ENCODE measurements at regions not wholly inside any gene's neighbourhood (a gene's known extent, or its start where the extent isn't known, plus 50 kb on each side); places are given as distances from the start of the nearest gene placed in this dataset.

DNA sequence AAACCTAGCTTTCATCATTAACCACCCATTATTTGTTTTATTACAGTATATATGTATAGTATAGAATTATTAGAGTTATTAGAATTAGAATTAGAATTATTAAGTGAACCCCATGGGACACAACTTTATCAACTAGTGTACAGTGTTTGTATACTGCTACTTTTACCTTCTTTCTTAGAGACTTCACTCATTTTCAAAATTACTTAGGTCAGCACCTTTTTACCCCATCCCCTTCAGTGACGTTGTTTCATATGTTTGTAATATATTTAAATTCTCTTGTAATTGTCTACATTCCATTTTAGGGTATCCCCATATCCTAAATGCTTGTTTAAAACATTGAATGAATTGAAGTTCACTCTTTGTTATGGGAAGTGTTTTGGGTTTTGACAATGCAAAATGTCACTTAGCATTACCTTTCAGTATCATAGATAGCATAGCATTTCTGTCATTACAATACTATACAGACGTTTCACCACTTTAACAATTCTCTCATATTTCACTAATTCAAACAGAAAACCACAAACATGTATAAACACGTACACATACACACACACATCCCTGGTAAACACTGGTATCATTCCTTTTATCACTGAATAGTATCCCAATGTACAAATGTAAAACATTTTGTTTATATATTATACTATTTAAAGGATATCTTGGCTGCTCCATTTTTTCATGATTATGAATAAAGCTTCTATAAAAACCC lies 229.9 kb upstream of the MAGI2 start:
- H3K27me3 ChIP-seq (replicated peaks in 1 of 4; ENCODE audit: control extremely low read depth in 1 of 4, control insufficient read depth in 3 of 4, insufficient read depth in 4 of 4, low read length in 3 of 4) = no peaks in the 10 kb centered on the region
- ATAC-seq (ENCODE audit: low read depth) = no peak
- no peaks in the 10 kb centered on the region for H3K36me3 ChIP-seq (replicated peaks in 1 of 2; ENCODE audit: control extremely low read depth in 1 of 2, control insufficient read depth in 1 of 2, extremely low read depth in 1 of 2, insufficient read depth in 2 of 2, low read length in 1 of 2)
- no peaks in the 10 kb centered on the region for H3K9me3 ChIP-seq (ENCODE audit: control extremely low read depth in 1 of 3, control insufficient read depth in 2 of 3, insufficient read depth in 1 of 3, low read length in 2 of 3)
- H3K27ac ChIP-seq (ENCODE audit: low read length in 2 of 2) = no peak overlapping the region
- no peak overlapping the region for H3K27ac Mint-ChIP-seq
- no peak overlapping the region for H3K4me3 ChIP-seq (ENCODE audit: control extremely low read depth in 1 of 5, extremely low read depth in 1 of 5, insufficient read depth in 1 of 5, low read depth in 2 of 5, low read length in 4 of 5)
- ChIA-PET CTCF (no interaction called here), POLR2A (no interaction called here)
- no peak overlapping the region for H3K4me3 Mint-ChIP-seq
- H3K4me1 Mint-ChIP-seq = no peaks in the 10 kb centered on the region
- no peak overlapping the region for H3K4me2 ChIP-seq (replicated peaks; ENCODE audit: low read depth, low read length, poor library complexity, severe bottlenecking)
- no peak overlapping the region for H2AFZ ChIP-seq (ENCODE audit: insufficient read depth, low read depth, low read length, poor library complexity, severe bottlenecking)
- TF ChIP-seq CTCF (IDR thresholded peaks at IDR 0.05) (no peak), EZH2 (IDR thresholded peaks at IDR 0.05; ENCODE audit: borderline replicate concordance, insufficient read depth, low read depth, low read length, poor library complexity, severe bottlenecking) (no peak)
- no peak overlapping the region for H3K9ac ChIP-seq (ENCODE audit: low read length)
- no peaks in the 10 kb centered on the region for H3K9me3 Mint-ChIP-seq (ENCODE audit: insufficient read depth)
- no peaks in the 10 kb centered on the region for H3K27me3 Mint-ChIP-seq
- intact Hi-C loops (cut with micrococcal nuclease) = no loop called here
- no peaks in the 10 kb centered on the region for H4K20me1 ChIP-seq (ENCODE audit: control insufficient read depth, insufficient read depth, low read length, poor library complexity, severe bottlenecking)
- DNase-seq = no peak
- H3K4me1 ChIP-seq (ENCODE audit: control insufficient read depth in 2 of 2, insufficient read depth in 2 of 2, low read length in 2 of 2) = no peaks in the 10 kb centered on the region
- WGBS (ENCODE audit: insufficient coverage) = no CpG with 5 or more reads among the region's 3 CpGs
- no peaks in the 10 kb centered on the region for H3K79me2 ChIP-seq (ENCODE audit: control insufficient read depth, insufficient read depth, low read length)

DNA sequence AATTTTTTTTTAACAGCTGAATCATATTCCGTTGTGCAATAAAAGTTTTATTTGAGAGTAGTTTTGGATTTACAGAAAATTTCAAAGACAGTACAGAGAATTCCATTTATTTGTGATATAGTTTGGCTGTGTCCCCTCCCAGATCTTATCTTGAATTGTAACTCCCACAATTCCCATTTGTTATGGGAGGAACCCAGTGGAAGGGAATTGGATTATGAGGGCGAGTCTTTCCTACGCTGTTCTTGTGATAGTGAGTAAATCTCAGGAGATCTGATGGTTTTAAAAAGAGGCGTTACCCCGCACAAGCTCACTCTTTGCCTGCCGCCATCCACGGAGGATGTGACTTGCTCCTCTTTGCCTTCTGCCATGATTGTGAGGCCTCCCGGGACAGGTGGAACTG lies 228.0 kb upstream of the MAGI2 start:
- no peaks in the 10 kb centered on the region for H3K4me1 Mint-ChIP-seq
- Histone ChIP-seq H4K20me1 (ENCODE audit: control insufficient read depth, insufficient read depth, low read length, poor library complexity, severe bottlenecking) (no peaks in the 10 kb centered on the region), H3K36me3 (replicated peaks in 1 of 2; ENCODE audit: control extremely low read depth in 1 of 2, control insufficient read depth in 1 of 2, extremely low read depth in 1 of 2, insufficient read depth in 2 of 2, low read length in 1 of 2) (no peaks in the 10 kb centered on the region), H3K4me1 (ENCODE audit: control insufficient read depth in 2 of 2, insufficient read depth in 2 of 2, low read length in 2 of 2) (no peaks in the 10 kb centered on the region), H3K4me3 (ENCODE audit: control extremely low read depth in 1 of 5, extremely low read depth in 1 of 5, insufficient read depth in 1 of 5, low read depth in 2 of 5, low read length in 4 of 5) (no peak overlapping the region), H3K4me2 (replicated peaks; ENCODE audit: low read depth, low read length, poor library complexity, severe bottlenecking) (no peak overlapping the region), H3K27me3 (replicated peaks in 1 of 4; ENCODE audit: control extremely low read depth in 1 of 4, control insufficient read depth in 3 of 4, insufficient read depth in 4 of 4, low read length in 3 of 4) (no peaks in the 10 kb centered on the region), H3K79me2 (ENCODE audit: control insufficient read depth, insufficient read depth, low read length) (no peaks in the 10 kb centered on the region), H3K9me3 (ENCODE audit: control extremely low read depth in 1 of 3, control insufficient read depth in 2 of 3, insufficient read depth in 1 of 3, low read length in 2 of 3) (no peaks in the 10 kb centered on the region), H3K27ac (ENCODE audit: low read length in 2 of 2) (no peak overlapping the region), H2AFZ (ENCODE audit: insufficient read depth, low read depth, low read length, poor library complexity, severe bottlenecking) (no peak overlapping the region), H3K9ac (ENCODE audit: low read length) (no peak overlapping the region)
- no peak for DNase-seq
- ChIA-PET POLR2A (no interaction called here), CTCF (no interaction called here)
- H3K4me3 Mint-ChIP-seq = no peak overlapping the region
- no peaks in the 10 kb centered on the region for H3K9me3 Mint-ChIP-seq (ENCODE audit: insufficient read depth)
- TF ChIP-seq EZH2 (IDR thresholded peaks at IDR 0.05; ENCODE audit: borderline replicate concordance, insufficient read depth, low read depth, low read length, poor library complexity, severe bottlenecking) = no peak
- no peak for TF ChIP-seq CTCF (IDR thresholded peaks at IDR 0.05)
- intact Hi-C loops (cut with micrococcal nuclease) = no loop called here
- H3K27ac Mint-ChIP-seq = no peak overlapping the region
- 90% methylated on average over 2 of the region's 8 CpGs for WGBS (ENCODE audit: insufficient coverage)
- no peak for ATAC-seq (ENCODE audit: low read depth)
- no peaks in the 10 kb centered on the region for H3K27me3 Mint-ChIP-seq

All from B cell (primary cell).